ENCODE measurements at regions not wholly inside any gene's neighbourhood (a gene's known extent, or its start where the extent isn't known, plus 50 kb on each side); places are given as distances from the start of the nearest gene placed in this dataset.

DNA sequence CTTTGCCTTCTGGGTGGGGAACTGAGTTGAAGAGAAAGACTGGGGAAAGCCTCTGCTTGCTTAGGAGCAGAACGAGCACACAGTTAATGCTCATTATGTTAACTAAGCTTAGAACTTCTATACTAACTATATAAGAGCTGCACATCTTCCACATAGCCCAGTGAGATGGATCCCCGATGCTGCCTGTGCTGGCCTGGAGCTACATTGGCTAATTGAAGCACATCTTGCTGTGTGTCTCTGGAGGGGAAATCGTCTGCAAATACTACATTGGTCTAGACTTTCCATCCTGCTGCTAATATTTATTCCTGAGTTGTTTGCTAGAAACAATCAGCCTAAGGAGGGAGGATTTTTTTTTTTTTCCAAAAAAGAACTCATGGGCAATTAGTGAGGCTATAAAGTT lies 406.3 kb downstream of the HAPSTR1 start:
- TF ChIP-seq POLR2AphosphoS5 (IDR thresholded peaks at IDR 0.05; ENCODE audit: low read depth, low read length) (no peak), POLR2A (IDR thresholded peaks at IDR 0.05; ENCODE audit: low read depth, low read length) (no peak), TAF1 (IDR thresholded peaks at IDR 0.05; ENCODE audit: borderline replicate concordance, low read depth, low read length) (no peak)

Data from GM12892 (cell line).